Activated B cell treated with CpG ODN at 0.5 μM for 24 hours (primary cell): ENCODE measurements at regions not wholly inside any gene's neighbourhood (a gene's known extent, or its start where the extent isn't known, plus 50 kb on each side); places are given as distances from the start of the nearest gene placed in this dataset.

Source experiments
- ATAC-seq: fragments of 200-7000 bp; cut with Tn5 transposase; one replicate; pipeline ENCODE4 v1.10.0; 2021; ENCODE audit warnings: low read depth, mild to moderate bottlenecking, moderate library complexity
- CTCF ChIA-PET: fragments of 350-600 bp; sonication (Branson Sonifier 250); formaldehyde crosslinking; loops from one replicate; lab custom pipeline; 2021; ENCODE audit warnings: antibody characterized with exemption; lab: Charles Lee
- POLR2A ChIA-PET: fragments of 350-600 bp; sonication (Branson Sonifier 250); formaldehyde crosslinking; loops from one replicate; lab custom pipeline; 2021; ENCODE audit warnings: antibody characterized with exemption; lab: Charles Lee
- DNase-seq: peaks from one replicate; pipeline ENCODE4 v3.0.0; 2022
- H3K27ac Mint-ChIP-seq: one replicate; pipeline ENCODE4 v1.8.0; 2020; ENCODE audit warnings: mixed read lengths
- H3K27me3 Mint-ChIP-seq: one replicate; pipeline ENCODE4 v1.8.0; 2021; ENCODE audit warnings: mixed read lengths
- H3K36me3 Mint-ChIP-seq: one replicate; pipeline ENCODE4 v1.8.0; 2021; ENCODE audit warnings: low read depth, mixed read lengths
- H3K4me1 Mint-ChIP-seq: one replicate; pipeline ENCODE4 v1.8.0; 2021; ENCODE audit warnings: mixed read lengths
- H3K4me3 Mint-ChIP-seq: one replicate; pipeline ENCODE4 v1.8.0; 2020; ENCODE audit warnings: mild to moderate bottlenecking, mixed read lengths
- H3K9me3 Mint-ChIP-seq: one replicate; pipeline ENCODE4 v1.8.0; 2020; ENCODE audit warnings: mixed read lengths
- CTCF ChIP-seq: fragments of 200-600 bp; IDR thresholded peaks from one replicate; pipeline ENCODE4 v1.8.0; 2022; ENCODE audit warnings: antibody characterized with exemption, mild to moderate bottlenecking
- intact Hi-C: fragments of 100-400 bp; cut with micrococcal nuclease; formaldehyde crosslinking; loops from one replicate; pipeline ENCODE4 v1.15.1; 2024

- peaks cover 3% of the 10 kb centered on the region for H3K4me1 Mint-ChIP-seq
- DNase-seq (no peak), ATAC-seq (no peak)
- TF ChIP-seq CTCF = no peak
- peaks cover 47% of the 10 kb centered on the region for H3K9me3 Mint-ChIP-seq
- no peak overlapping the region for H3K4me3 Mint-ChIP-seq
- peaks cover 93% of the 10 kb centered on the region for H3K36me3 Mint-ChIP-seq
- H3K27me3 Mint-ChIP-seq = no peaks in the 10 kb centered on the region
- POLR2A ChIA-PET = no interaction called here
- H3K27ac Mint-ChIP-seq = no peak overlapping the region
- CTCF ChIA-PET = no interaction called here
- intact Hi-C loops = no loop called here
These were observed 276.2 kb upstream of the POU5F2 start for GRCh38 chr5:94017579-94017978.

- H3K27ac Mint-ChIP-seq = no peak overlapping the region
- POLR2A ChIA-PET = no interaction called here
- CTCF ChIA-PET = no interaction called here
- H3K9me3 Mint-ChIP-seq = peaks cover 19% of the 10 kb centered on the region
- H3K4me1 Mint-ChIP-seq = no peaks in the 10 kb centered on the region
- DNase-seq = no peak
- TF ChIP-seq CTCF = no peak
- ATAC-seq = no peak
- no peak overlapping the region for H3K4me3 Mint-ChIP-seq
- peaks cover 52% of the 10 kb centered on the region for H3K36me3 Mint-ChIP-seq
- intact Hi-C loops = no loop called here
- H3K27me3 Mint-ChIP-seq = no peaks in the 10 kb centered on the region
These were observed 269.4 kb upstream of the POU5F2 start for GRCh38 chr5:94010814-94011213.

DNA sequence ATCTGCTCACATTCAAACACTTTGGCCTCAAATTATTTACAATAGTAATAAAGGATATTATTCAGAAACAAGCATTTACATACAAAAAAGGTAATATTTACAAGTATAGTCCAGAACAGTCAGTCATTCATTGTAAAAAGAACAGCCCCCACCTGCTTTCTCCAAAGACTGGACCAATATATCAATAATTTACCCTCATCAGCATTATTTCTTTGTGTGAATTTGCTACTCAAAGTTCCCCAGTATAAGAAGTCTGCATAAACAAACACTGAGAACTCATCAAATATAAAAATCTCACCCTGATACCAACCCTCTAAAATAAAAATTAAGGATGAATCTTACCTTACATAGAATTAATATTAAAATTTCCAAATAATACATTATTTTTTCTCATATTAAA, 267.8 kb upstream of the POU5F2 start:
- Mint-ChIP-seq H3K4me1 (no peaks in the 10 kb centered on the region), H3K27ac (no peak overlapping the region), H3K9me3 (peaks cover 5% of the 10 kb centered on the region), H3K27me3 (no peaks in the 10 kb centered on the region), H3K36me3 (peaks cover 44% of the 10 kb centered on the region), H3K4me3 (no peak overlapping the region)
- POLR2A ChIA-PET = no interaction called here
- CTCF ChIA-PET = no interaction called here
- TF ChIP-seq CTCF = no peak
- DNase-seq (no peak), ATAC-seq (no peak)
- intact Hi-C loops = no loop called here

GRCh38 chr5:93998951-93999455, 257.6 kb upstream of the POU5F2 start:
- H3K27me3 Mint-ChIP-seq = no peaks in the 10 kb centered on the region
- ATAC-seq = no peak
- H3K36me3 Mint-ChIP-seq = peaks cover 25% of the 10 kb centered on the region

DNA sequence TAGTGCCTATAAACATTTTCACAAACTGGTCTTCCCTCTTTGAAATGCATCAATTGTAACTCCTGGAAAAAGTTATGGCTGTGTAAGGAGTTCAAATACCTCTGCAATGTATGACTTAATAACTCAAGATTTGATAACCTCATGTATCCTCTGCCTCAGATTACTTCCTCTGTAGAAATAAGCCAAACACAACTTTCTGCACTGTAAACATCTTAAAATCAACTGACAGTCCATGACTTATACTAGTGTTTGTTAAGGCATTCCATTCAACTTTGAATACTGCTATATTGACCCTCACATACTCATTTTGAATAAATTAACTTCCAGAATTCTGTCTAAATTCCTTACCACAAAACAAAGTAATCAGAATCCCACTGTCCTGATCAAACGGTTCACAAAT, 256.2 kb upstream of the POU5F2 start:
- H3K27me3 Mint-ChIP-seq = no peaks in the 10 kb centered on the region
- POLR2A ChIA-PET = no interaction called here
- TF ChIP-seq CTCF = no peak
- intact Hi-C loops = no loop called here
- CTCF ChIA-PET = no interaction called here
- H3K4me3 Mint-ChIP-seq = no peak overlapping the region
- peaks cover 16% of the 10 kb centered on the region for H3K9me3 Mint-ChIP-seq
- H3K27ac Mint-ChIP-seq = no peak overlapping the region
- H3K36me3 Mint-ChIP-seq = peaks cover 25% of the 10 kb centered on the region
- ATAC-seq (no peak), DNase-seq (no peak)
- H3K4me1 Mint-ChIP-seq = peaks cover 7% of the 10 kb centered on the region

More at GRCh38 chr5:93998951-93999455, 257.6 kb upstream of the POU5F2 start:
- ChIA-PET POLR2A (no interaction called here), CTCF (no interaction called here)
- Mint-ChIP-seq H3K9me3 (peaks cover 16% of the 10 kb centered on the region), H3K4me3 (no peak overlapping the region), H3K4me1 (peaks cover 7% of the 10 kb centered on the region), H3K27ac (no peak overlapping the region)
- intact Hi-C loops = no loop called here
- DNase-seq = no peak
- no peak for TF ChIP-seq CTCF
